Esophagus squamous epithelium (tissue), 5 donors: ENCODE measurements at regions not wholly inside any gene's neighbourhood (a gene's known extent, or its start where the extent isn't known, plus 50 kb on each side); places are given as distances from the start of the nearest gene placed in this dataset.

Experiments used
- DNase-seq: peaks from one replicate; lab custom pipeline; 2025; lab: John Stamatoyannopoulos, UW
- H3K27ac ChIP-seq, 4 donors: fragments of 200-600 bp; sonication (generic); one replicate each; pipeline ENCODE4 v1.5.1; 2016 to 2019; ENCODE audit warnings: mild to moderate bottlenecking in 1 of 4
- H3K27me3 ChIP-seq, 4 donors: fragments of 200-600 bp; sonication (generic); 1 replicate in 3 of 4; 2 replicates in 1 of 4; pipeline versions ENCODE4 v1.5.1 to v1.6.0; 2017 to 2021; ENCODE audit warnings: antibody characterized with exemption in 1 of 4
- H3K36me3 ChIP-seq, 3 donors: fragments of 200-600 bp; sonication (generic); one replicate each; pipeline ENCODE4 v1.5.1; 2016 to 2019
- H3K4me1 ChIP-seq, 3 donors: fragments of 200-600 bp; sonication (generic); one replicate each; pipeline ENCODE4 v1.5.1; 2017 to 2019
- H3K4me3 ChIP-seq, 4 donors: fragments of 200-600 bp; sonication (generic); 1 replicate in 3 of 4; 2 replicates in 1 of 4; pipeline ENCODE4 v1.5.1; 2016 to 2019; ENCODE audit warnings: mild to moderate bottlenecking in 2 of 4, moderate library complexity in 1 of 4
- H3K9me3 ChIP-seq, 3 donors: fragments of 200-600 bp; sonication (generic); one replicate each; pipeline ENCODE4 v1.5.1; 2016 to 2019
- CTCF ChIP-seq, 6 experiments: fragments of 450-650 bp in 4 of 6; fragments of 200-600 bp in 2 of 6; sonication (generic) in 2 of 6; IDR thresholded peaks; one replicate each; pipeline ENCODE4 v1.5.1; 2016 to 2019; ENCODE audit warnings: antibody characterized with exemption in 6 of 6, mild to moderate bottlenecking in 4 of 6, moderate library complexity in 4 of 6
- POLR2A ChIP-seq, 4 donors: fragments of 450-650 bp; IDR thresholded peaks; one replicate each; pipeline ENCODE4 v1.6.1; 2017; ENCODE audit warnings: antibody characterized with exemption in 4 of 4, mild to moderate bottlenecking in 4 of 4, moderate library complexity in 3 of 4
- WGBS, 2 donors: methylation state at CpG; one replicate each; pipeline ENCODE4 v1.1.5; 2018; 5-methylcytosine and 5-hydroxymethylcytosine counted together
- intact Hi-C: fragments of 100-400 bp; cut with DNase I; formaldehyde crosslinking; loops from one replicate; pipeline ENCODE4 v1.15.0; 2022
- donor health status: DM: yes; HTN: yes; CAD: no.

GRCh38 chr11:28654191-28654590 lies 546.0 kb downstream of the METTL15 start:
- 64 to 77% methylated on average over 3 of the region's 3 CpGs for WGBS, 2 donors
- H3K4me3 ChIP-seq, result no peak overlapping the region
- no peaks in the 10 kb centered on the region for H3K4me1 ChIP-seq
- H3K36me3 ChIP-seq, result no peaks in the 10 kb centered on the region
- H3K27me3 ChIP-seq, result no peaks in the 10 kb centered on the region
- intact Hi-C loops, result no loop called here
- DNase-seq, result no peak
- TF ChIP-seq CTCF (IDR thresholded peaks at IDR 0.05) (no peak), POLR2A (IDR thresholded peaks at IDR 0.05) (no peak)
- no peaks in the 10 kb centered on the region for H3K9me3 ChIP-seq
- H3K27ac ChIP-seq, result no peak overlapping the region

DNA sequence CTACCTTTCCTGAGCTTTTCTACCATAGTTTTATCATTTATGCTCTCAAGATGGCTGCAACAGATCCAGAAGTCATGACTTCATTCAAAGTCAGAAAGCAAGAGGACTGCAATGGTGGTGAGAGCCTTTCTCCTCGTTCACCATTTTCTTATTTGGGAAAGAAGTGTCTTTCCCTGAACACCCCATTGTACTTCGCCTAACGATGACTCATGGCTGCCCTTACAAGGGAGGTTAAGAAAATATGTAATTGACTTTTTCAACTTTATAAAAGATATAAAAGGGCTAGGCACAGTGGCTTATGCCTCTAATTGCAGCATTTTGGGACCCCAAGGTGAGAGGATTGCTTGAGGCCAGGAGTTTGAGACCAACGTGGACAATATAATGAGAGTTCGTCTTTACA lies 541.7 kb downstream of the METTL15 start:
- TF ChIP-seq CTCF (IDR thresholded peaks at IDR 0.05), result no peak
- TF ChIP-seq POLR2A (IDR thresholded peaks at IDR 0.05), result no peak
- no peaks in the 10 kb centered on the region for H3K4me1 ChIP-seq
- no peak for DNase-seq
- no peaks in the 10 kb centered on the region for H3K27me3 ChIP-seq
- H3K27ac ChIP-seq, result no peak overlapping the region
- no peak overlapping the region for H3K4me3 ChIP-seq
- WGBS, 2 donors, result 46 to 50% methylated on average over 5 of the region's 5 CpGs
- intact Hi-C loops, result no loop called here
- H3K9me3 ChIP-seq, result no peaks in the 10 kb centered on the region
- H3K36me3 ChIP-seq, result no peaks in the 10 kb centered on the region

GRCh38 chr11:28636566-28636965 lies 528.4 kb downstream of the METTL15 start:
- H3K4me1 ChIP-seq, result no peaks in the 10 kb centered on the region
- WGBS, 2 donors, result 58 to 68% methylated on average over 2 of the region's 2 CpGs
- H3K27me3 ChIP-seq, result peaks cover 0 to 7% (median 0%) of the 10 kb centered on the region in 4 donors
- H3K27ac ChIP-seq, result no peak overlapping the region
- intact Hi-C loops, result no loop called here
- H3K4me3 ChIP-seq, result no peak overlapping the region
- TF ChIP-seq CTCF (IDR thresholded peaks at IDR 0.05) (no peak), POLR2A (IDR thresholded peaks at IDR 0.05) (no peak)
- H3K9me3 ChIP-seq, result no peaks in the 10 kb centered on the region
- H3K36me3 ChIP-seq, result no peaks in the 10 kb centered on the region
- no peak for DNase-seq

DNA sequence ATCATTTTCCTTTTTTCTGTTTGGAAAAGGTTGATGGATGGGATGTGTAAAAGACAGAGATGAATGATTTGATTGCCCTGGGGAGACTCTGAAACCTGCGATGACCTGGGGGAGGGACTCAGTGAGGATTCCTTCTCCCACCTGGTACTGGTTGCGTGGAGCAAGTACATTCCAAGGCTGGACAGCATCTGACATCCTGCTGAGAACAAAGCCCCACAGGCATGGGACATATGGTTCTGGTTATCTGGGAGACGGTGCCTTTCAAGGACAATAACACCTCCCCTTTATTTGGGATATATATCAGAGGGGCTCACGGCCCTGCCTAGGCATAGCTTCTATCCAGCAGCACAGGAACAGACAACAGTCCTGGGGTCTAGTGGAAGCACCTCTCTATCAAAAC lies 527.8 kb downstream of the METTL15 start:
- peaks cover 0 to 7% (median 0%) of the 10 kb centered on the region in 4 donors for H3K27me3 ChIP-seq
- TF ChIP-seq CTCF (IDR thresholded peaks at IDR 0.05), result no peak
- TF ChIP-seq POLR2A (IDR thresholded peaks at IDR 0.05), result no peak
- intact Hi-C loops, result no loop called here
- WGBS, 2 donors, result 57 to 69% methylated on average over 3 to 4 of the region's 4 CpGs
- H3K27ac ChIP-seq, result no peak overlapping the region
- no peak for DNase-seq
- H3K4me3 ChIP-seq, result no peak overlapping the region
- no peaks in the 10 kb centered on the region for H3K4me1 ChIP-seq
- H3K36me3 ChIP-seq, result no peaks in the 10 kb centered on the region
- no peaks in the 10 kb centered on the region for H3K9me3 ChIP-seq

DNA sequence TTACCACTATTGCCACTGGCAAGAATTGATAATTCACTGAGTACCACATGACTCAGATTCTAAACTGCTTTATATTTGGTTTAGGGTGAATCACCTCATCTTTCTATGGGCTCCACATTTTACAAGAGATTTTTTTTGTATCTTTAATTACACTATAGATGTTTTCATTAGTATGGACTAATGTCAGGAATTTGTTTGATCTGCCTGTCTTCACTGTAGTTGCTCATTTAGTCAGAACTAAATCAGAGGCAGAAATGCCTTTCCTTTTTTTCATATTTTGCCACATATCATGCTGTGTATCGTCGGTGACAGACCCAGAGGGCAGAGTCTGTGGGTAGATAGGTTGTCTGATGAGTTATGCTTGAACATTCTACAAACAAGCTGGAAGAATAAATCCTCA lies 524.1 kb downstream of the METTL15 start:
- H3K4me3 ChIP-seq, result no peak overlapping the region
- H3K9me3 ChIP-seq, result no peaks in the 10 kb centered on the region
- H3K27ac ChIP-seq, result no peak overlapping the region
- DNase-seq, result no peak
- intact Hi-C loops, result no loop called here
- no peak for TF ChIP-seq CTCF (IDR thresholded peaks at IDR 0.05)
- no peak for TF ChIP-seq POLR2A (IDR thresholded peaks at IDR 0.05)
- H3K4me1 ChIP-seq, result no peaks in the 10 kb centered on the region
- WGBS, 2 donors, result 42 to 55% methylated on average over 2 of the region's 2 CpGs
- no peaks in the 10 kb centered on the region for H3K36me3 ChIP-seq
- H3K27me3 ChIP-seq, result peaks cover 0 to 7% (median 0%) of the 10 kb centered on the region in 4 donors
